HCT116 (cell line): ENCODE measurements at regions not wholly inside any gene's neighbourhood (a gene's known extent, or its start where the extent isn't known, plus 50 kb on each side); places are given as distances from the start of the nearest gene placed in this dataset.

Experiments used
- ATAC-seq: fragments of 200-7000 bp; cut with Tn5 transposase; 2 replicates; pipeline ENCODE4 v1.9.1; 2020; ENCODE audit warnings: mild to moderate bottlenecking, moderate library complexity
- BruUV-seq: library from RNA; stranded (reverse); fragments of 400-500 nt; replicated peaks from 2 replicates; lab custom pipeline; 2021; lab: Mats Ljungman, UMichigan
- CTCF ChIA-PET: fragments of 300-600 bp; sonication (Branson Sonifier 250); formaldehyde crosslinking; loops from one replicate; lab custom pipeline; 2021; ENCODE audit warnings: antibody characterized with exemption; lab: Charles Lee
- POLR2A ChIA-PET: fragments of 300-600, 350-600 bp; sonication (Branson Sonifier 250); formaldehyde crosslinking; loops from one replicate; lab custom pipeline; 2021; ENCODE audit warnings: antibody characterized with exemption; lab: Charles Lee
- RAD21 ChIA-PET, 2 experiments: fragments of 300-600 bp; sonication (Branson Sonifier 250); formaldehyde crosslinking; loops; one replicate each; lab custom pipeline; 2023; ENCODE audit warnings: low total read pairs in 2 of 2; ENCODE audit not compliant: uncharacterized antibody in 2 of 2, unreplicated experiment in 2 of 2, low non-redundant PET in 1 of 2; lab: Charles Lee
- DNase-seq: peaks from one replicate; pipeline ENCODE4 v3.0.0-alpha.2; 2010; ENCODE audit warnings: low read depth, low spot score
- H2AFZ ChIP-seq: fragments of 200-600 bp; shearing (Covaris generic), sonication (generic); 2 replicates; pipeline ENCODE4 v1.6.1; 2017; ENCODE audit warnings: low read depth, mixed run types, mixed read lengths, antibody characterized with exemption, low read length; ENCODE audit not compliant: poor library complexity, severe bottlenecking
- H3K27ac ChIP-seq: 2 replicates; pipeline ENCODE4 v1.5.1; 2012; ENCODE audit warnings: low read depth, low read length
- H3K27me3 ChIP-seq: fragments of 200-600 bp; sonication (generic); 2 replicates; pipeline ENCODE4 v1.6.1; 2016; ENCODE audit warnings: mixed run types, low read length, mixed read lengths; ENCODE audit not compliant: insufficient read depth
- H3K36me3 ChIP-seq, 2 experiments: fragments of 200-500 bp in 1 of 2; fragments of 200-600 bp in 1 of 2; sonication (Bioruptor generic) in 1 of 2; sonication (generic) in 1 of 2; 2 replicates each; pipeline versions ENCODE4 v1.5.1 to v1.6.1; 2014 to 2016; ENCODE audit warnings: low read length in 2 of 2, inconsistent platforms in 1 of 2, mixed read lengths in 1 of 2, mixed run types in 1 of 2; ENCODE audit not compliant: insufficient read depth in 2 of 2, control insufficient read depth in 1 of 2
- H3K4me1 ChIP-seq, 2 experiments: fragments of 200-600 bp in 1 of 2; sonication (generic) in 1 of 2; 2 replicates each; pipeline versions ENCODE4 v1.5.1 to v1.6.1; 2012 to 2017; ENCODE audit warnings: low read length in 2 of 2, inconsistent platforms in 1 of 2, mild to moderate bottlenecking in 1 of 2, mixed read lengths in 1 of 2, mixed run types in 1 of 2, moderate library complexity in 1 of 2; ENCODE audit not compliant: insufficient read depth in 2 of 2, control insufficient read depth in 1 of 2
- H3K4me2 ChIP-seq: fragments of 200-600 bp; sonication (generic); 2 replicates; pipeline ENCODE4 v1.6.1; 2017; ENCODE audit warnings: mixed run types, low read length, mixed read lengths
- H3K4me3 ChIP-seq, 2 experiments: fragments of 200-600 bp in 1 of 2; sonication (generic) in 1 of 2; replicated peaks in 1 of 2; 2 replicates each; pipeline ENCODE4 v1.5.1; 2011 to 2016; ENCODE audit warnings: low read length in 2 of 2, control low read depth in 1 of 2, low read depth in 1 of 2, mild to moderate bottlenecking in 1 of 2, mixed read lengths in 1 of 2, mixed run types in 1 of 2
- H3K79me2 ChIP-seq: fragments of 200-600 bp; sonication (generic); 2 replicates; pipeline ENCODE4 v1.6.1; 2017; ENCODE audit warnings: mild to moderate bottlenecking, mixed run types, low read length, moderate library complexity, mixed read lengths; ENCODE audit not compliant: insufficient read depth
- H3K9ac ChIP-seq: fragments of 200-600 bp; sonication (generic); 2 replicates; pipeline ENCODE4 v1.6.1; 2016; ENCODE audit warnings: low read length, mixed read lengths
- H3K9me2 ChIP-seq: fragments of 200-600 bp; sonication (generic), shearing (Covaris generic); 2 replicates; pipeline ENCODE4 v1.6.1; 2017; ENCODE audit warnings: mixed run types, mild to moderate bottlenecking, moderate library complexity; ENCODE audit not compliant: insufficient read depth
- H3K9me3 ChIP-seq, 2 experiments: fragments of 200-500 bp in 1 of 2; fragments of 200-600 bp in 1 of 2; sonication (Bioruptor generic) in 1 of 2; sonication (generic) in 1 of 2; 2 replicates each; pipeline ENCODE4 v1.6.1; 2014 to 2017; ENCODE audit warnings: low read length in 2 of 2, mixed read lengths in 2 of 2, inconsistent platforms in 1 of 2, low read depth in 1 of 2, mild to moderate bottlenecking in 1 of 2, mixed run types in 1 of 2, moderate library complexity in 1 of 2; ENCODE audit not compliant: control insufficient read depth in 1 of 2, insufficient read depth in 1 of 2
- H4K20me1 ChIP-seq: fragments of 200-600 bp; sonication (generic), shearing (Covaris generic); 2 replicates; pipeline ENCODE4 v1.6.1; 2017; ENCODE audit warnings: mixed run types, mild to moderate bottlenecking, moderate library complexity; ENCODE audit not compliant: insufficient read depth
- CEBPB ChIP-seq: IDR thresholded peaks from 2 replicates; pipeline ENCODE4 v1.6.1; 2012; ENCODE audit warnings: low read depth
- CTCF ChIP-seq, 3 experiments: fragments of 200-600 bp in 1 of 3; sonication (generic) in 1 of 3; IDR thresholded peaks in 2 of 3; conservative IDR thresholded peaks in 1 of 3; 2 replicates each; pipeline ENCODE4 v1.5.1; 2012 to 2017; ENCODE audit warnings: low read depth in 2 of 3, low read length in 2 of 3, antibody characterized with exemption in 1 of 3, borderline replicate concordance in 1 of 3, control low read depth in 1 of 3, mild to moderate bottlenecking in 1 of 3, mixed read lengths in 1 of 3, mixed run types in 1 of 3, moderate library complexity in 1 of 3; ENCODE audit not compliant: insufficient read depth in 1 of 3
- EGR1 ChIP-seq: IDR thresholded peaks from 2 replicates; pipeline ENCODE4 v1.6.1; 2012; ENCODE audit warnings: low read depth
- ELF1 ChIP-seq: IDR thresholded peaks from 2 replicates; pipeline ENCODE4 v1.6.1; 2012; ENCODE audit warnings: low read depth, borderline replicate concordance
- EZH2 ChIP-seq: fragments of 200-600 bp; sonication (generic); IDR thresholded peaks from 2 replicates; pipeline ENCODE4 v1.6.1; 2017; ENCODE audit warnings: antibody characterized with exemption, mixed run types
- EZH2phosphoT487 ChIP-seq: fragments of 200-600 bp; IDR thresholded peaks from 2 replicates; pipeline ENCODE4 v1.6.1; 2018; ENCODE audit warnings: antibody characterized with exemption, borderline replicate concordance
- POLR2A ChIP-seq: IDR thresholded peaks from 2 replicates; pipeline ENCODE4 v1.7.0; 2011; ENCODE audit warnings: borderline replicate concordance; ENCODE audit not compliant: insufficient read depth, insufficient read length; ENCODE audit errors: extremely low read depth
- POLR2AphosphoS5 ChIP-seq: IDR thresholded peaks from 2 replicates; pipeline ENCODE4 v1.6.1; 2011; ENCODE audit warnings: mild to moderate bottlenecking, low read depth, low read length, moderate library complexity
- RAD21 ChIP-seq: IDR thresholded peaks from 2 replicates; pipeline ENCODE4 v1.6.1; 2012; ENCODE audit warnings: low read depth, mild to moderate bottlenecking
- SIN3A ChIP-seq: IDR thresholded peaks from 2 replicates; pipeline ENCODE4 v1.6.1; 2012; ENCODE audit warnings: low read depth
- SP1 ChIP-seq: IDR thresholded peaks from 2 replicates; pipeline ENCODE4 v1.6.1; 2012; ENCODE audit warnings: low read depth
- SRF ChIP-seq: IDR thresholded peaks from 2 replicates; pipeline ENCODE4 v1.6.1; 2012; ENCODE audit warnings: low read depth
- TCF7L2 ChIP-seq: IDR thresholded peaks from 2 replicates; pipeline ENCODE4 v1.7.0; 2011; ENCODE audit warnings: borderline replicate concordance, inconsistent platforms; ENCODE audit not compliant: insufficient read depth, insufficient read length; ENCODE audit errors: extremely low read depth
- YY1 ChIP-seq: IDR thresholded peaks from 2 replicates; pipeline ENCODE4 v1.6.1; 2011; ENCODE audit warnings: low read length, low read depth, moderate library complexity, mild to moderate bottlenecking; ENCODE audit not compliant: insufficient replicate concordance; ENCODE audit errors: extremely low read depth
- ZFX ChIP-seq: fragments of 450-650 bp; IDR thresholded peaks from 2 replicates; pipeline ENCODE4 v1.6.1; 2017
- ZNF274 ChIP-seq: fragments of 200-500 bp; sonication (Bioruptor generic); IDR thresholded peaks from 2 replicates; pipeline ENCODE4 v1.6.1; 2014; ENCODE audit warnings: mild to moderate bottlenecking, low read depth, low read length, inconsistent platforms
- intact Hi-C: fragments of 100-400 bp; cut with micrococcal nuclease; formaldehyde crosslinking; loops from 2 replicates; pipeline ENCODE4 v1.10.0; 2022
- TF ChIP-seq, protein P1 (sequence below): IDR thresholded peaks from 2 replicates; pipeline ENCODE4 v1.6.1; 2012; ENCODE audit warnings: low read depth
- TF ChIP-seq, protein P2 (sequence below): IDR thresholded peaks from 2 replicates; pipeline ENCODE4 v1.6.1; 2011; ENCODE audit warnings: mild to moderate bottlenecking, low read length, moderate library complexity; ENCODE audit not compliant: insufficient replicate concordance; ENCODE audit errors: extremely low read depth
- TF ChIP-seq, protein P3 (sequence below): IDR thresholded peaks from 2 replicates; pipeline ENCODE4 v1.6.1; 2012

- Histone ChIP-seq H3K27me3 (no peaks in the 10 kb centered on the region), H3K9me3 (no peaks in the 10 kb centered on the region), H3K79me2 (no peaks in the 10 kb centered on the region), H3K9me2 (no peaks in the 10 kb centered on the region), H3K4me2 (no peak overlapping the region), H2AFZ (no peak overlapping the region), H3K27ac (no peak overlapping the region), H3K4me3 (no peak overlapping the region), H3K36me3 (no peaks in the 10 kb centered on the region), H3K9ac (no peak overlapping the region), H4K20me1 (no peaks in the 10 kb centered on the region), H3K4me1 (no peaks in the 10 kb centered on the region)
- ChIA-PET CTCF (interaction anchor here (0.6 to 3.7 kb wide), 10 partner anchors 9 to 521 kb away, joined by 3 to 28 read pairs (median 4); no protein-coding TSS in a partner anchor), POLR2A (no interaction called here), RAD21 (interaction anchor here (0.9 to 1.3 kb wide), 2 partner anchors 185 kb away, joined by 3 to 6 read pairs; no protein-coding TSS in a partner anchor)
- BruUV-seq, result no TSS peak
- ATAC-seq (peak; percentile 98), DNase-seq (peak; percentile 50)
- intact Hi-C loops, result loop anchor here (1.0 to 5.0 kb wide), 5 partner anchors 88 to 509 kb away; no protein-coding TSS in a partner anchor
- no peak for TF ChIP-seq TCF7L2
- TF ChIP-seq YY1, result peak; percentile 46
- TF ChIP-seq SIN3A, result no peak
- no peak for TF ChIP-seq ELF1
- no peak for TF ChIP-seq SRF
- no peak for TF ChIP-seq ZFX
- TF ChIP-seq POLR2AphosphoS5, result no peak
- TF ChIP-seq EGR1, result no peak
- TF ChIP-seq, protein P1, sequence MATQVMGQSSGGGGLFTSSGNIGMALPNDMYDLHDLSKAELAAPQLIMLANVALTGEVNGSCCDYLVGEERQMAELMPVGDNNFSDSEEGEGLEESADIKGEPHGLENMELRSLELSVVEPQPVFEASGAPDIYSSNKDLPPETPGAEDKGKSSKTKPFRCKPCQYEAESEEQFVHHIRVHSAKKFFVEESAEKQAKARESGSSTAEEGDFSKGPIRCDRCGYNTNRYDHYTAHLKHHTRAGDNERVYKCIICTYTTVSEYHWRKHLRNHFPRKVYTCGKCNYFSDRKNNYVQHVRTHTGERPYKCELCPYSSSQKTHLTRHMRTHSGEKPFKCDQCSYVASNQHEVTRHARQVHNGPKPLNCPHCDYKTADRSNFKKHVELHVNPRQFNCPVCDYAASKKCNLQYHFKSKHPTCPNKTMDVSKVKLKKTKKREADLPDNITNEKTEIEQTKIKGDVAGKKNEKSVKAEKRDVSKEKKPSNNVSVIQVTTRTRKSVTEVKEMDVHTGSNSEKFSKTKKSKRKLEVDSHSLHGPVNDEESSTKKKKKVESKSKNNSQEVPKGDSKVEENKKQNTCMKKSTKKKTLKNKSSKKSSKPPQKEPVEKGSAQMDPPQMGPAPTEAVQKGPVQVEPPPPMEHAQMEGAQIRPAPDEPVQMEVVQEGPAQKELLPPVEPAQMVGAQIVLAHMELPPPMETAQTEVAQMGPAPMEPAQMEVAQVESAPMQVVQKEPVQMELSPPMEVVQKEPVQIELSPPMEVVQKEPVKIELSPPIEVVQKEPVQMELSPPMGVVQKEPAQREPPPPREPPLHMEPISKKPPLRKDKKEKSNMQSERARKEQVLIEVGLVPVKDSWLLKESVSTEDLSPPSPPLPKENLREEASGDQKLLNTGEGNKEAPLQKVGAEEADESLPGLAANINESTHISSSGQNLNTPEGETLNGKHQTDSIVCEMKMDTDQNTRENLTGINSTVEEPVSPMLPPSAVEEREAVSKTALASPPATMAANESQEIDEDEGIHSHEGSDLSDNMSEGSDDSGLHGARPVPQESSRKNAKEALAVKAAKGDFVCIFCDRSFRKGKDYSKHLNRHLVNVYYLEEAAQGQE, result no peak
- TF ChIP-seq EZH2phosphoT487, result no peak
- no peak for TF ChIP-seq SP1
- no peak for TF ChIP-seq CEBPB
- no peak for TF ChIP-seq EZH2
- TF ChIP-seq, protein P2, sequence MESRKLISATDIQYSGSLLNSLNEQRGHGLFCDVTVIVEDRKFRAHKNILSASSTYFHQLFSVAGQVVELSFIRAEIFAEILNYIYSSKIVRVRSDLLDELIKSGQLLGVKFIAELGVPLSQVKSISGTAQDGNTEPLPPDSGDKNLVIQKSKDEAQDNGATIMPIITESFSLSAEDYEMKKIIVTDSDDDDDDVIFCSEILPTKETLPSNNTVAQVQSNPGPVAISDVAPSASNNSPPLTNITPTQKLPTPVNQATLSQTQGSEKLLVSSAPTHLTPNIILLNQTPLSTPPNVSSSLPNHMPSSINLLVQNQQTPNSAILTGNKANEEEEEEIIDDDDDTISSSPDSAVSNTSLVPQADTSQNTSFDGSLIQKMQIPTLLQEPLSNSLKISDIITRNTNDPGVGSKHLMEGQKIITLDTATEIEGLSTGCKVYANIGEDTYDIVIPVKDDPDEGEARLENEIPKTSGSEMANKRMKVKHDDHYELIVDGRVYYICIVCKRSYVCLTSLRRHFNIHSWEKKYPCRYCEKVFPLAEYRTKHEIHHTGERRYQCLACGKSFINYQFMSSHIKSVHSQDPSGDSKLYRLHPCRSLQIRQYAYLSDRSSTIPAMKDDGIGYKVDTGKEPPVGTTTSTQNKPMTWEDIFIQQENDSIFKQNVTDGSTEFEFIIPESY, result no peak
- TF ChIP-seq, protein P3, sequence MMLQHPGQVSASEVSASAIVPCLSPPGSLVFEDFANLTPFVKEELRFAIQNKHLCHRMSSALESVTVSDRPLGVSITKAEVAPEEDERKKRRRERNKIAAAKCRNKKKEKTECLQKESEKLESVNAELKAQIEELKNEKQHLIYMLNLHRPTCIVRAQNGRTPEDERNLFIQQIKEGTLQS, result no peak
- TF ChIP-seq ZNF274, result no peak
- TF ChIP-seq RAD21, result peak; percentile 92
- TF ChIP-seq POLR2A, result no peak
- TF ChIP-seq CTCF (IDR thresholded peaks at IDR 0.05 in 2 of 3, conservative IDR thresholded peaks at IDR 0.05 in 1 of 3; ENCODE audit: borderline replicate concordance in 1 of 3, insufficient read depth in 1 of 3, low read depth in 2 of 3, low read length in 2 of 3), result peak; percentile 81 to 95 (median 95)
Observed at GRCh38 chr12:127293507-127294310, 973.3 kb upstream of the TMEM132C start.
